SJCRH30 (cell line): ENCODE measurements at regions not wholly inside any gene's neighbourhood (a gene's known extent, or its start where the extent isn't known, plus 50 kb on each side); places are given as distances from the start of the nearest gene placed in this dataset.
A peak's percentile ranks its signal among the peaks of the same experiment; 100 is the strongest.
"Not testable (repeated sequence)": the region's sequence is repeated elsewhere in the genome, so short reads cannot be mapped to it uniquely, and the experiment has no call there.

Source experiments
- DNase-seq, 2 experiments: peaks; one replicate each; pipeline ENCODE4 v3.0.0-alpha.2; 2015 to 2020
- H3K27ac ChIP-seq: fragments of 250-450 bp; sonication (Bioruptor Pico); 2 replicates; pipeline ENCODE4 v1.5.1; 2020; ENCODE audit warnings: mild to moderate bottlenecking, moderate library complexity
- H3K27me3 ChIP-seq: fragments of 250-450 bp; sonication (Bioruptor Pico); 2 replicates; pipeline ENCODE4 v1.5.1; 2020; ENCODE audit warnings: mild to moderate bottlenecking, moderate library complexity
- H3K36me3 ChIP-seq: fragments of 250-450 bp; sonication (Bioruptor Pico); 2 replicates; pipeline ENCODE4 v1.5.1; 2020; ENCODE audit warnings: mild to moderate bottlenecking, moderate library complexity
- H3K4me1 ChIP-seq: fragments of 250-450 bp; sonication (Bioruptor Pico); 2 replicates; pipeline ENCODE4 v1.5.1; 2020; ENCODE audit warnings: mild to moderate bottlenecking, moderate library complexity
- H3K4me3 ChIP-seq: fragments of 250-450 bp; sonication (Bioruptor Pico); 2 replicates; pipeline ENCODE4 v1.5.1; 2020; ENCODE audit warnings: mild to moderate bottlenecking, moderate library complexity
- H3K9me3 ChIP-seq: fragments of 250-450 bp; sonication (Bioruptor Pico); replicated peaks from 2 replicates; pipeline ENCODE4 v1.5.1; 2020; ENCODE audit warnings: mild to moderate bottlenecking, moderate library complexity

- Histone ChIP-seq H3K36me3 (no peaks in the 10 kb centered on the region), H3K27ac (no peak overlapping the region), H3K9me3 (no peaks in the 10 kb centered on the region), H3K4me3 (no peak overlapping the region), H3K4me1 (no peaks in the 10 kb centered on the region; the same call in 1 of the 2 replicates), H3K27me3 (no peaks in the 10 kb centered on the region)
- DNase-seq, result peak; percentile 18 to 61
Observed at GRCh38 chr3:144770281-144770680, 798.7 kb downstream of the DIPK2A start.

DNA sequence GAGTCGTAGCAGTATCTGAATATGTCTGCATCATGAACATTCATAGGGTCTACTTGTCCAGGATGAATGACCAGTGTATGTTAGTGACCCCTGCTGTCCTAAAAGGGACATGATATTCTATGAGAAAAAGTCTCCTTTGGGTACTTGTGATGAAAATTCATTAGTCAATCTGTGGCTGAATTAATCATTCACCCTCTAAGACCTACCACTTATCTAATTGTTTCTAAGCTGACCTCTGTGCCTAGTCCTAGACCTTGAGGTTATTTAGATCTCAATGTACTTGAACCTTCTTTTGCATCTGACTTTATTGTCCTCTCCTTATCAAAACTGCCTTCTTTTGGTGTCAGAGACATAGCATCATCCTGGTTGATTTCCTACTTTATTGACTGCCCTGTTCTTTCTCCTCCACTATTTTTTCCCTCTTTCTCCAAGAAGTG, 799.3 kb downstream of the DIPK2A start:
- DNase-seq, result peak in 1 of 2 experiments; percentile 44
- no peaks in the 10 kb centered on the region for H3K9me3 ChIP-seq
- no peaks in the 10 kb centered on the region for H3K27me3 ChIP-seq
- no peak overlapping the region for H3K27ac ChIP-seq
- no peaks in the 10 kb centered on the region for H3K36me3 ChIP-seq
- no peak overlapping the region for H3K4me3 ChIP-seq
- H3K4me1 ChIP-seq, result no peaks in the 10 kb centered on the region; the same call in 1 of the 2 replicates

- H3K36me3 ChIP-seq, result no peaks in the 10 kb centered on the region
- H3K9me3 ChIP-seq, result no peaks in the 10 kb centered on the region
- no peak for DNase-seq
- H3K4me1 ChIP-seq, result no peaks in the 10 kb centered on the region; the same call in 1 of the 2 replicates
- no peak overlapping the region for H3K27ac ChIP-seq
- no peak overlapping the region for H3K4me3 ChIP-seq
- H3K27me3 ChIP-seq, result no peaks in the 10 kb centered on the region
Observed at GRCh38 chr3:144771381-144771870, 799.8 kb downstream of the DIPK2A start.

DNA sequence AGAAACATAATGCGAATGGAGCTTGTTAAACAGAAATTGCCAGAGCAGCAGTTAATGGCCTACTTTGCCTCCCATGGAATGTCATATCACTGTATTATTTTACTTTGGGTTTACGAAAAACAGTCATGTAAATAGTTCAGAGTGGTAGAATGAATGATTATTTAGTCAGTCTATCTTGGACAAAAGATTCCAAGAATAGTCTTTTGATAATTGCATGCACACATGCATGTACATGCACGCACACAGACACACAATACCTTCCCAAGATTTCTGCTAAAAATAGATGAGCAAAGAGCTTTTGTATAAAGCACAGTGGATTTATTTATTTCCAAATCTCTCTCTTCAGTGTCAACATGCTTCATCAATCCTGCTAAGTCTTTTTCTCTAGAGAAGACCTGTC, 800.7 kb downstream of the DIPK2A start:
- no peaks in the 10 kb centered on the region for H3K9me3 ChIP-seq
- no peaks in the 10 kb centered on the region for H3K27me3 ChIP-seq
- H3K27ac ChIP-seq, result no peak overlapping the region
- DNase-seq, result no peak
- no peaks in the 10 kb centered on the region; the same call in 1 of the 2 replicates for H3K4me1 ChIP-seq
- H3K36me3 ChIP-seq, result no peaks in the 10 kb centered on the region
- no peak overlapping the region for H3K4me3 ChIP-seq

- Histone ChIP-seq H3K36me3 (no peaks in the 10 kb centered on the region), H3K9me3 (no peaks in the 10 kb centered on the region), H3K27me3 (no peaks in the 10 kb centered on the region), H3K4me1 (no peaks in the 10 kb centered on the region; the same call in 1 of the 2 replicates), H3K27ac (no peak overlapping the region), H3K4me3 (no peak overlapping the region)
- DNase-seq, result no peak
Observed at GRCh38 chr3:144773350-144773749, 801.7 kb downstream of the DIPK2A start.

GRCh38 chr3:144774897-144775296, 803.3 kb downstream of the DIPK2A start:
- Histone ChIP-seq H3K4me1 (no peaks in the 10 kb centered on the region; the same call in 1 of the 2 replicates), H3K27me3 (no peaks in the 10 kb centered on the region), H3K27ac (no peak overlapping the region), H3K36me3 (no peaks in the 10 kb centered on the region), H3K9me3 (no peaks in the 10 kb centered on the region), H3K4me3 (no peak overlapping the region)
- no peak for DNase-seq

GRCh38 chr3:144775551-144775950, 803.9 kb downstream of the DIPK2A start:
- no peaks in the 10 kb centered on the region for H3K36me3 ChIP-seq
- no peak overlapping the region for H3K4me3 ChIP-seq
- no peak overlapping the region for H3K27ac ChIP-seq
- H3K27me3 ChIP-seq, result peaks cover under 1% of the 10 kb centered on the region; the same call in 1 of the 2 replicates
- DNase-seq, result no peak
- H3K9me3 ChIP-seq, result no peaks in the 10 kb centered on the region
- no peaks in the 10 kb centered on the region; the same call in 1 of the 2 replicates for H3K4me1 ChIP-seq

DNA sequence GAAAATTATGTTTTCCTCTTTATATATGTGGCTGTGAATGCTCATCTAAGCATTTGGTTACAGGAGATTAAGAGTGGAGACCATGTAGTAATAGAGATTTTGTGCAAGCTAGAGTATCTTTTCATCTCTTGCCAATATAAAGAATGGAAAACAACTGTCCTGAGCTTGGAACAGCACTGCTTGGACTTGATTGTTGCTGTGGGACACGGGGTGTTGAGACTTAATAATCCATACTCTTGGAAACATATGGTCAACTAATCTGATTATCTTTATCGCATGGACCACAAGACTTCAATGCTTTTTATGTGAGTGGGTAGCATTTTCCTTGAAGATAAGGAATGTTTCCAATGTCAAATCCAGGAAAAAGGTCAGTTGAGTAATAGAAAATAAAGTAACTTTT, 806.3 kb downstream of the DIPK2A start:
- no peak overlapping the region for H3K4me3 ChIP-seq
- H3K27me3 ChIP-seq, result peaks cover 7% of the 10 kb centered on the region; the same call in 1 of the 2 replicates
- no peak for DNase-seq

DNA sequence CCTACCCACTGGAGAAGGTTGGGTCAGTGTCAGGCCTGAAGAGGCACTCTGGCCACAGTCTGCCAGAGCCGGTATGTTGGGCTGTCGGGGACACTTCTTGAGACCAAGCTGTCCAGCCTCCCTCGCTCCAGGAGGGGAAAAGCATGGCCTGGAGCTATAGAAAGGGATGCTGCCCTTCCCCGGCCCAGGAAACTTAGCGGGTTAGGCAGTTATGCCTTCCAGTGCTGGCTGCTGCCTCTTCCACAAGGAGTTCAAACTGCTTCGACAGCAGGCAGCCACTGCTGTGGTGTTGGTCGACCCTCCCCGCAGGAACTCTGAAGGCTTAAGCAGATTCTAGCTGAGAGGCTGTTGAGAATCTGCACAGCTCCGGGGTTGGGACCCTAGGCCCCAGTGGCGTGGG, 819.4 kb downstream of the DIPK2A start:
- Histone ChIP-seq H3K27ac (no peak overlapping the region), H3K27me3 (0 out of 2 replicates have a peak, but pooled peaks cover under 1% of the 10 kb centered on the region), H3K4me3 (no peak overlapping the region), H3K4me1 (no peaks in the 10 kb centered on the region), H3K9me3 (no peaks in the 10 kb centered on the region), H3K36me3 (no peaks in the 10 kb centered on the region)
- no peak for DNase-seq

More for the DNA sequence above, 806.3 kb downstream of the DIPK2A start:
- H3K4me1 ChIP-seq, result no peaks in the 10 kb centered on the region
- no peaks in the 10 kb centered on the region for H3K9me3 ChIP-seq
- no peaks in the 10 kb centered on the region for H3K36me3 ChIP-seq
- no peak overlapping the region for H3K27ac ChIP-seq

DNA sequence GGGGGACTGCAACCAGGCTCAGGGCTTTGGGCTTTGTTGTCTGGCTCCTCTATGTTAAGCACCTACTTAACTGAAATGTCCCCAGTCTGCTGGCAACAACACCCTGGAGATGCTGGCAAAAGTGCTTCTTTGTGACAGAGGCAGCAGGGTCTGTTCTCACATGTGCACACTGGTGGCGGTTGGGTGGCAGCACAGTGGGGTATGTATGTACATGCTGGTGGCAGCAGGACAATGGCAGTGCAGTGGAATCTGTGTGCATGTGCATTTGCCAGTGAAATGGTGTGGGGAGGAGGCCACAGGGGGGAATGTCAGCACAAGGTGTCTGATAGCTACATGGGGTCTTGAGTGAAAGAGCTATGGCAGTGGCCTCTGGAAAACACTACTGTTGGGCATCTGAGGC, 830.3 kb downstream of the DIPK2A start:
- no peak for DNase-seq
- H3K9me3 ChIP-seq, result no peaks in the 10 kb centered on the region
- no peaks in the 10 kb centered on the region for H3K27me3 ChIP-seq
- no peaks in the 10 kb centered on the region for H3K4me1 ChIP-seq
- no peaks in the 10 kb centered on the region for H3K36me3 ChIP-seq
- no peak overlapping the region for H3K4me3 ChIP-seq
- H3K27ac ChIP-seq, result no peak overlapping the region

DNA sequence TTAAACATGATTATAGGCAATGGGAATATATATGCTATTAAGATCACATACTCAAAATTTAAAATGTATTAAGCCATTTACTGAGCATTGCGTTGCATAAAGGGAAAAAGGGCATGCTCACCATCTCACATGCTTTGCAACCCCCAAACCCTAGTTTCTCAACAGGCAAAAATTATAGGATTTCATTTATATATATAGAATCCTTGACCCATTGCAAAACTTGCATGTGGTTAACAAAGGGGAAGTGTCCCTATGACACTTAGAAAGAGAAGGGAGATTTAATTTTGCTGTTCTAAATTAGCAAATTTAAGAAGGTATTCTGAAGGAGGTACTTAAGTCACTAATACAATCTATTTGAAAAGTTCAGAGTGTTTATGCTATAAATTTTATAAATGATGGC, 837.8 kb downstream of the DIPK2A start:
- H3K9me3 ChIP-seq, result no peaks in the 10 kb centered on the region
- no peak overlapping the region for H3K4me3 ChIP-seq
- no peaks in the 10 kb centered on the region for H3K27me3 ChIP-seq
- DNase-seq, result no peak
- H3K4me1 ChIP-seq, result no peaks in the 10 kb centered on the region; the same call in 1 of the 2 replicates
- no peak overlapping the region for H3K27ac ChIP-seq
- H3K36me3 ChIP-seq, result no peaks in the 10 kb centered on the region

- peak in 1 of 2 experiments; percentile 39 for DNase-seq
- H3K4me3 ChIP-seq, result no peak overlapping the region
- no peaks in the 10 kb centered on the region; the same call in 1 of the 2 replicates for H3K4me1 ChIP-seq
- no peaks in the 10 kb centered on the region for H3K36me3 ChIP-seq
- no peaks in the 10 kb centered on the region for H3K27me3 ChIP-seq
- H3K27ac ChIP-seq, result no peak overlapping the region
- H3K9me3 ChIP-seq, result no peaks in the 10 kb centered on the region
Observed at GRCh38 chr3:144810160-144810559, 838.5 kb downstream of the DIPK2A start.

- Histone ChIP-seq H3K27me3 (no peaks in the 10 kb centered on the region), H3K27ac (no peak overlapping the region), H3K36me3 (no peaks in the 10 kb centered on the region), H3K4me3 (no peak overlapping the region), H3K4me1 (no peaks in the 10 kb centered on the region), H3K9me3 (no peaks in the 10 kb centered on the region)
- no peak for DNase-seq
Observed at GRCh38 chr3:144815655-144816054, 844.0 kb downstream of the DIPK2A start.

DNA sequence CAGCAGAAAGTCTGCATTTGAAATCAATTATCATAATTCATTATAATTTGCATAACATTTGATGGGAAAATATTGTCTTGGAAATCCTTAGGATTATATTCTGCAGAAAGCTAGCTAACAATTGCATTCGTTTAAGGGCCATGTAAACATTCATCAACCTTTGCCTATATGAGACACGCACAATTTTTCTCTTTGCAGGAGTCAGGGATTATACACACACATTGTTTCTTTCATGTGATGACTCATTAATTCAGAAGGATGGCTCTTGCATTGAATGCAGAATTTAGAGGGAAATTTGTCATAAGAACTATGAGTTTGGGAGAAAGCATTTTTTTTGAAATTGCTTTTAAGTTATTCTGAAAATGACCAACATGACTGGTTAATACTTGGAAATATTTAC, 844.7 kb downstream of the DIPK2A start:
- Histone ChIP-seq H3K27ac (no peak overlapping the region), H3K4me3 (no peak overlapping the region), H3K4me1 (no peaks in the 10 kb centered on the region), H3K36me3 (no peaks in the 10 kb centered on the region), H3K9me3 (no peaks in the 10 kb centered on the region), H3K27me3 (no peaks in the 10 kb centered on the region)
- DNase-seq, result no peak

DNA sequence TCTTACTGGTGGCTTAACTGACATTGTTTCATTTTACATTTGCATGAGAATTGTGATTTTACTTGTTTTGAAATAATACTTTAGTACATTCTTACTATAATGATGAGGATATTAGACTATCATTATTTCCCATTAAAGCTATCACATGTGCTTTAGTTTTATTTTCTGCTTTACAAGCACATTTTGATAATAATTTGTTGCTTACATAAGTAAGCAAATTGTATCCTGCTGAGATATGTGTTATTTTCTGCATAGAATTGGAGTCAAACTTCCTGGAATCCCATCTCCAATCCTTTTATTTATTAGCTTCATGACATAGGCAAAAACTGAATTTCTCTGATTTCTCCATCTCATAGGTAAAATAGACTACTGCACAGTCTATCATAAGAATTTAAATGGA, 847.4 kb downstream of the DIPK2A start:
- Histone ChIP-seq H3K4me3 (no peak overlapping the region), H3K4me1 (no peaks in the 10 kb centered on the region), H3K9me3 (no peaks in the 10 kb centered on the region), H3K27ac (no peak overlapping the region), H3K27me3 (no peaks in the 10 kb centered on the region), H3K36me3 (no peaks in the 10 kb centered on the region)
- DNase-seq, result no peak

DNA sequence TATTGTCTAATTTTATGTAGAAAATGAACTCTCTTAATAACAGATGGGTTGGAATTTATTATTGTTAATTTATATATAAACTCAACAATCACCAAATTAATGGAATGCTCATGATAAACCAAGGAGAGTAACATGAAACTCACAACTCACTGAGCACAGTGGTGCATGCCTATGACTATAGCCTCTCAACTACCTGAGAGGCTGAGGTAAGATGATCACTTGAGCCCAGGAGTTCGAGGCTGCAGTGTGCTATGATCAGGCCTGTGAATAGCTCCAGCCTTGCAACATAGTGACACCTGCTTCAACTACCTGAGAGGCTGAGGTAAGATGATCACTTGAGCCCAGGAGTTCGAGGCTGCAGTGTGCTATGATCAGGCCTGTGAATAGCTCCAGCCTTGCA, 848.6 kb downstream of the DIPK2A start:
- not testable (repeated sequence) for H3K4me1 ChIP-seq, DNase-seq, H3K36me3 ChIP-seq

More for the DNA sequence above, 848.6 kb downstream of the DIPK2A start:
- H3K4me3 ChIP-seq, H3K9me3 ChIP-seq, H3K27ac ChIP-seq, H3K27me3 ChIP-seq: not testable (repeated sequence)
